ENCODE measurements at regions not wholly inside any gene's neighbourhood (a gene's known extent, or its start where the extent isn't known, plus 50 kb on each side); places are given as distances from the start of the nearest gene placed in this dataset.

DNA sequence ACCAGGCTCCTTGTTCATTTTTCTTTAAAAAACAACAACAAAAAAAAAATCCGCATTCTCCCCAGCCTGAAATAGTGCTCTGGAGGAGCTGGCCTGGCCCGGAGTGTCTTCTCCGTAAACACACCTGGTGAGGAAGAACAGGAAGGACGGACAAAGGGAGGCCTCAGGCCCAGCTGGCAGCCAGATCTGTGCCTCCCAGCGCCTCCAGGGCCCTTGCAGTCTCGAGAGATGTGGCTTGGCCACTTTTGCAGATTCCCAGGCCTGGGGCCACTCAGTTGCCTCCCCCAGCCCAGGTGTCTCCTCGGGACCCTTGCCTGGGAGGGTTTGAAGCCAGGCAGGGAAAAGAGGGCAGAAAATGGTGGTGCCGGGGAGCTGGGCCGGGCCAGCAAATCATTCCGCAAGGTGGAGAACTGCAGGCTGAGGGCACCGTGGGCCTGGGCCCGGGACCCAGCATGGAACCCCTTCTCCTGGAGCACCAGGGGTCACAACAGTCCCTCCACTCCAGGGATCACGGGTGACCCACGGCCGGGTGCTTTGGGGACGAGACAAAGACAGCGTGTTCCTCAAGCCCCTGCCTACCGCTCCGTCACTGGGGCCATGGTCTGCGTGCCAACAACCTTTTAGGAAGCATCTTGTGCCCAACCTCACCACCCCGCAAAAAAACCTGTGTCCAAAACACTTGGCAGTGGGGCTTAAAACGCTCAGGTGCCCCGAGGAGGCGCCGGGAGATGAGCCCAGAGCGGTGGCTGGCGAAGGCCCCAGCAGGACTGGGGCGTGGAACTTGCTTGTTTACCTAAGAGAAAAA is 67.1 kb upstream of the WNT7B start:
- Histone ChIP-seq H3K9me3 (ENCODE audit: low read depth, low read length) (no peaks in the 10 kb centered on the region), H3K4me1 (ENCODE audit: insufficient read depth, low read length) (peaks cover 32% of the 10 kb centered on the region), H3K4me2 (ENCODE audit: insufficient read depth, low read length) (peak overlapping the region; percentile 95), H3K36me3 (ENCODE audit: insufficient read depth, low read length) (peaks cover 3% of the 10 kb centered on the region), H3K79me2 (ENCODE audit: insufficient read depth, low read length) (peaks cover 81% of the 10 kb centered on the region), H3K27ac (ENCODE audit: low read depth, low read length) (peak overlapping the region; percentile 84), H2AFZ (ENCODE audit: low read length) (peak overlapping the region; percentile 87), H4K20me1 (ENCODE audit: insufficient read depth, low read length) (no peaks in the 10 kb centered on the region), H3K4me3 (ENCODE audit: insufficient read depth, low read length) (peak overlapping the region; percentile 80), H3K27me3 (ENCODE audit: insufficient read depth, low read length) (no peaks in the 10 kb centered on the region)
- DNase-seq (ENCODE audit: insufficient read length, low spot score, missing footprints), result peak; percentile 87
- TF ChIP-seq, protein P1, sequence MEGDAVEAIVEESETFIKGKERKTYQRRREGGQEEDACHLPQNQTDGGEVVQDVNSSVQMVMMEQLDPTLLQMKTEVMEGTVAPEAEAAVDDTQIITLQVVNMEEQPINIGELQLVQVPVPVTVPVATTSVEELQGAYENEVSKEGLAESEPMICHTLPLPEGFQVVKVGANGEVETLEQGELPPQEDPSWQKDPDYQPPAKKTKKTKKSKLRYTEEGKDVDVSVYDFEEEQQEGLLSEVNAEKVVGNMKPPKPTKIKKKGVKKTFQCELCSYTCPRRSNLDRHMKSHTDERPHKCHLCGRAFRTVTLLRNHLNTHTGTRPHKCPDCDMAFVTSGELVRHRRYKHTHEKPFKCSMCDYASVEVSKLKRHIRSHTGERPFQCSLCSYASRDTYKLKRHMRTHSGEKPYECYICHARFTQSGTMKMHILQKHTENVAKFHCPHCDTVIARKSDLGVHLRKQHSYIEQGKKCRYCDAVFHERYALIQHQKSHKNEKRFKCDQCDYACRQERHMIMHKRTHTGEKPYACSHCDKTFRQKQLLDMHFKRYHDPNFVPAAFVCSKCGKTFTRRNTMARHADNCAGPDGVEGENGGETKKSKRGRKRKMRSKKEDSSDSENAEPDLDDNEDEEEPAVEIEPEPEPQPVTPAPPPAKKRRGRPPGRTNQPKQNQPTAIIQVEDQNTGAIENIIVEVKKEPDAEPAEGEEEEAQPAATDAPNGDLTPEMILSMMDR (IDR thresholded peaks at IDR 0.05; ENCODE audit: extremely low read depth, low read depth, low read length), result no peak

DNA sequence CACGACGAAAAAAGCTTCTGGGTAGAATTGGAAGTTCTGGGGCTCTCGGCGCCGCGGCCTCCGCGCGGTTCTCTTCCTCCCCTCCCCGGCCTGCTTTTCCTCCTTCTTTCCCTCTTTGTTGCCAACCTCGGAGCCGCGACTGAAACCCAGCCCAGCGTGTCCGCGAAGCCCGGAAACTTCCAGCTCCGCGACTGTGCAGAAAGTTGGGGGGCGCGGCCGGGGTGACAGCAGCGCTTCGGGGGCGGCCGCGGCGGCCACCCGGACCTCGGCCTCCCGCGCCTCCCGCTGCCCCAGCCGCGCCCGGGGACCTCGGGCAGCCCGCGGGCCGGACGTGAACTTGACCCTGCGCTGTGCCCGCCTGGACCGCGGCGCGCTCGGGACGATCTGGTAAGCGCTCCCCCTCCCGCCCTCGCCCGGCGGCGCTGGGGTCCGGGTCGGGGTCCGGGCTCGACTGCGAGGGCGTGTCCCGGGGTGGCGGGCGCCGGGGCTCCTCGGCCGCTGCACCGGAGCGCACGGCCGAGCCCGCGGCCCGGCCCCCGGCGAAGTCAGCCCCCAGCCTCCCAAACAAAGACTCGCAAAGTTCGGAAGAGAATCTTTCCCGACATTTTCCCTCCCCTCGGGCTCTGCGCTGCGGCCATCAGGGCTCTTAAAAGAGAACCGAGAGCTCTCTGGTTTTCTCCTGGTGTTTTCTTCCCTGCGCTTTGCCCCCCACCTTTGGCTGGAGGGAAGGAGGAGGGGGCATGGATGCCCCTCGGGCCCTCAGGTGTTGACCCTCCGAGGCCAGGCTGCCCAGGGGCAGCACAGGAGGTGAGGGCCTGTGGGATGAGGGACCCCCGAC is 67.9 kb upstream of the WNT7B start:
- Histone ChIP-seq H3K4me1 (ENCODE audit: insufficient read depth, low read length) (peaks cover 32% of the 10 kb centered on the region), H3K79me2 (ENCODE audit: insufficient read depth, low read length) (peaks cover 88% of the 10 kb centered on the region), H3K36me3 (ENCODE audit: insufficient read depth, low read length) (peaks cover 3% of the 10 kb centered on the region), H3K27me3 (ENCODE audit: insufficient read depth, low read length) (no peaks in the 10 kb centered on the region), H4K20me1 (ENCODE audit: insufficient read depth, low read length) (no peaks in the 10 kb centered on the region), H3K27ac (ENCODE audit: low read depth, low read length) (peak overlapping the region; percentile 84), H3K9me3 (ENCODE audit: low read depth, low read length) (no peaks in the 10 kb centered on the region), H3K4me3 (ENCODE audit: insufficient read depth, low read length) (peak overlapping the region; percentile 80), H2AFZ (ENCODE audit: low read length) (peak overlapping the region; percentile 87), H3K4me2 (ENCODE audit: insufficient read depth, low read length) (peak overlapping the region; percentile 95)
- TF ChIP-seq, protein P1 (IDR thresholded peaks at IDR 0.05; ENCODE audit: extremely low read depth, low read depth, low read length), result no peak
- DNase-seq (ENCODE audit: insufficient read length, low spot score, missing footprints), result peak; percentile 92

DNA sequence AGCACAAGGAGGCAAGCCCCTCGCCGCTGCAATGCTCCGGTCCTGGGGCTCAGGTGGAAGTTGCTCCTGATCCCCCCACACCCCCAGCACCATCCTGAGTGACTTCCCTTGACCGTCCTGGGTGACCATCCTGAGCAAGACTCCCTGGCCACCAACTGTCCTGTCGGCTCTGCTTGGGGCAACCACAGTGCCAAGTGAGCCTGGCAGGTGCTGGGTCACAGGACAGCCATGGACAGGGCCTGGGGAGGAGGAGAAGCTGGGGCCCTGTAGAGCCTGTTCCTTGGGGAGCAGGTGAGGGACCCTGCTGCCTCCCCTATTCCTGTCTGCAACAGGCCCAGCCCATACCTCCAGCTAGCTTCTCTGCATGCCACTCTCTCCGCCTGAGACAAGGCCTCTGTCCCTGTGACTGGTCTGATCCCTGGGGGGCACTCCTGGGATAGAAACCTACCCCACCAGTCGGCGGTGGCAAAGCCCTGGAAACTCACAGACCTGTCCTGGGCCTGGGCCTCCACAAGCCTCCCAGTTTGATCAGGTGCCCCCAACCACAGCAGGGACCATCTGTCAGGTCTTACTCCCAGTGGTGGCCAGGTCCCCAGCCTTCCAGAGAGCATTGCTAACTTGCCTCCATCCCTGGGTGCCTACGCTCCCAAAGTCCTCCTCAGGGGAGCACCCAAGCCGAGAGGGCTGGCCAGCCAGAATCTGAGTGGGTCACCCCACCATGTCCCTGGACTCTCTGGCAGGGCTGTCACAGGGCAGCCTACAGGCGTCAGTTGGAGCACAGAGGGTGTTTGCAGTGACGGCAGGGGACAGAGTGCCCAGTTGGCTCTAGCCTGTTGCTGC is 68.7 kb upstream of the WNT7B start:
- H3K9me3 ChIP-seq (ENCODE audit: low read depth, low read length), result no peaks in the 10 kb centered on the region
- H4K20me1 ChIP-seq (ENCODE audit: insufficient read depth, low read length), result no peaks in the 10 kb centered on the region
- H3K4me3 ChIP-seq (ENCODE audit: insufficient read depth, low read length), result peak overlapping the region; percentile 80
- no peaks in the 10 kb centered on the region for H3K27me3 ChIP-seq (ENCODE audit: insufficient read depth, low read length)
- TF ChIP-seq, protein P1 (IDR thresholded peaks at IDR 0.05; ENCODE audit: extremely low read depth, low read depth, low read length), result no peak
- H3K4me2 ChIP-seq (ENCODE audit: insufficient read depth, low read length), result peak overlapping the region; percentile 95
- peaks cover 93% of the 10 kb centered on the region for H3K79me2 ChIP-seq (ENCODE audit: insufficient read depth, low read length)
- H3K36me3 ChIP-seq (ENCODE audit: insufficient read depth, low read length), result peaks cover 5% of the 10 kb centered on the region
- H2AFZ ChIP-seq (ENCODE audit: low read length), result peak overlapping the region; percentile 47
- H3K4me1 ChIP-seq (ENCODE audit: insufficient read depth, low read length), result peaks cover 32% of the 10 kb centered on the region
- no peak overlapping the region for H3K27ac ChIP-seq (ENCODE audit: low read depth, low read length)
- DNase-seq (ENCODE audit: insufficient read length, low spot score, missing footprints), result peak; percentile 58

All from osteoblast (primary cell).